Left cardiac atrium (tissue), 4 donors: ENCODE measurements at regions not wholly inside any gene's neighbourhood (a gene's known extent, or its start where the extent isn't known, plus 50 kb on each side); places are given as distances from the start of the nearest gene placed in this dataset.

Experiments
- ATAC-seq, 2 donors: fragments of 200-7000 bp; cut with Tn5 transposase; one replicate each; pipeline ENCODE4 v1.9.1; 2020; ENCODE audit warnings: mild to moderate bottlenecking in 2 of 2, moderate library complexity in 2 of 2
- DNase-seq: peaks from one replicate; pipeline ENCODE4 v3.0.0-alpha.2; 2020
- intact Hi-C, 2 donors: fragments of 100-400 bp; cut with DNase I; formaldehyde crosslinking; loops; one replicate each; pipeline versions ENCODE4 v1.14.1 to v1.15.1; 2022 to 2023
- donor health status: DM: no; HTN: yes; CAD: no.
- donor health status: DM: no; HTN: yes; CAD: no; lungs with severe emphysema.
- donor health status: DM: yes; HTN: yes; CAD: no.
- donor health status: Dilated cardiomyopathy.

- intact Hi-C loops, result no loop called here
- DNase-seq (no peak), ATAC-seq (no peak)
These were observed 130.6 kb downstream of the WDR11 start for GRCh38 chr10:120981601-120982391.

- DNase-seq (no peak), ATAC-seq (no peak)
- intact Hi-C loops, result no loop called here
These were observed 131.3 kb downstream of the WDR11 start for GRCh38 chr10:120982507-120982906.

GRCh38 chr10:120983721-120984120 is 132.6 kb downstream of the WDR11 start:
- no peak for ATAC-seq

GRCh38 chr10:120984221-120984620 is 133.1 kb downstream of the WDR11 start:
- intact Hi-C loops, result no loop called here
- DNase-seq (no peak), ATAC-seq (no peak)

More at GRCh38 chr10:120983721-120984120, 132.6 kb downstream of the WDR11 start:
- DNase-seq, result no peak
- intact Hi-C loops, result no loop called here

- intact Hi-C loops, result no loop called here
- DNase-seq, result no peak
These were observed 136.2 kb downstream of the WDR11 start for GRCh38 chr10:120987359-120987758.

GRCh38 chr10:120988751-120989150 is 137.6 kb downstream of the WDR11 start:
- intact Hi-C loops, result no loop called here

More at GRCh38 chr10:120987359-120987758, 136.2 kb downstream of the WDR11 start:
- no peak for ATAC-seq

GRCh38 chr10:120989279-120989678 is 138.1 kb downstream of the WDR11 start:
- no peak for DNase-seq
- ATAC-seq, result no peak
- intact Hi-C loops, result no loop called here

More at GRCh38 chr10:120988751-120989150, 137.6 kb downstream of the WDR11 start:
- ATAC-seq (no peak), DNase-seq (no peak)

GRCh38 chr10:120989996-120990598 is 138.9 kb downstream of the WDR11 start:
- no peak for ATAC-seq
- intact Hi-C loops, result no loop called here
- no peak for DNase-seq

- ATAC-seq, result no peak
- DNase-seq, result no peak
- intact Hi-C loops, result no loop called here
These were observed 139.7 kb downstream of the WDR11 start for GRCh38 chr10:120990831-120991230.

GRCh38 chr10:120993089-120993488 is 141.9 kb downstream of the WDR11 start:
- no peak for ATAC-seq
- intact Hi-C loops, result no loop called here
- DNase-seq, result no peak

GRCh38 chr10:120995768-120996167 is 144.6 kb downstream of the WDR11 start:
- ATAC-seq (no peak), DNase-seq (no peak)
- intact Hi-C loops, result no loop called here

GRCh38 chr10:120996456-120997034 is 145.4 kb downstream of the WDR11 start:
- DNase-seq (no peak), ATAC-seq (no peak)
- intact Hi-C loops, result no loop called here

GRCh38 chr10:120997313-120997712 is 146.2 kb downstream of the WDR11 start:
- DNase-seq, result no peak
- no peak for ATAC-seq
- intact Hi-C loops, result no loop called here

GRCh38 chr10:120997756-120998155 is 146.6 kb downstream of the WDR11 start:
- intact Hi-C loops, result no loop called here
- no peak for ATAC-seq
- no peak for DNase-seq

- intact Hi-C loops, result no loop called here
- ATAC-seq, result no peak
- no peak for DNase-seq
These were observed 147.1 kb downstream of the WDR11 start for GRCh38 chr10:120998251-120998650.

- intact Hi-C loops, result no loop called here
These were observed 147.7 kb downstream of the WDR11 start for GRCh38 chr10:120998782-120999285.

GRCh38 chr10:120999868-121000267 is 148.7 kb downstream of the WDR11 start:
- ATAC-seq, result no peak
- intact Hi-C loops, result no loop called here

More at GRCh38 chr10:120998782-120999285, 147.7 kb downstream of the WDR11 start:
- DNase-seq, result no peak
- no peak for ATAC-seq

GRCh38 chr10:121002586-121003205 is 151.5 kb downstream of the WDR11 start:
- intact Hi-C loops, result no loop called here
- ATAC-seq (peak in 1 of 2 donors; percentile 81), DNase-seq (no peak)

More at GRCh38 chr10:120999868-121000267, 148.7 kb downstream of the WDR11 start:
- no peak for DNase-seq

- ATAC-seq (no peak), DNase-seq (no peak)
- intact Hi-C loops, result no loop called here
These were observed 154.9 kb downstream of the WDR11 start for GRCh38 chr10:121005948-121006587.
